ENCODE measurements at regions not wholly inside any gene's neighbourhood (a gene's known extent, or its start where the extent isn't known, plus 50 kb on each side); places are given as distances from the start of the nearest gene placed in this dataset.
"Not testable (repeated sequence)": the region's sequence is repeated elsewhere in the genome, so short reads cannot be mapped to it uniquely, and the experiment has no call there.

- not testable (repeated sequence) for TF ChIP-seq EZH2 (IDR thresholded peaks at IDR 0.05; ENCODE audit: low read length); CTCF (optimal IDR thresholded peaks at IDR 0.05 in 1 of 3, IDR thresholded peaks at IDR 0.05 in 1 of 3, conservative IDR thresholded peaks at IDR 0.05 in 1 of 3; ENCODE audit: extremely low read depth in 1 of 3, insufficient read depth in 2 of 3, low read length in 3 of 3)
Observed at GRCh38 chrX:3785822-3786221, 72.4 kb upstream of the PRKX start.
